Activated naive CD8-positive, alpha-beta T cell treated with anti-CD3 and anti-CD28 coated beads, Interleukin-2, amount 50 U/mL, for 16 hours (primary cell): ENCODE measurements at regions not wholly inside any gene's neighbourhood (a gene's known extent, or its start where the extent isn't known, plus 50 kb on each side); places are given as distances from the start of the nearest gene placed in this dataset.
"Not testable (repeated sequence)": the region's sequence is repeated elsewhere in the genome, so short reads cannot be mapped to it uniquely, and the experiment has no call there.

Experiments used
- DNase-seq: peaks from one replicate; pipeline ENCODE4 v3.0.0-alpha.2; 2020; ENCODE audit warnings: low read depth, low spot score

DNA sequence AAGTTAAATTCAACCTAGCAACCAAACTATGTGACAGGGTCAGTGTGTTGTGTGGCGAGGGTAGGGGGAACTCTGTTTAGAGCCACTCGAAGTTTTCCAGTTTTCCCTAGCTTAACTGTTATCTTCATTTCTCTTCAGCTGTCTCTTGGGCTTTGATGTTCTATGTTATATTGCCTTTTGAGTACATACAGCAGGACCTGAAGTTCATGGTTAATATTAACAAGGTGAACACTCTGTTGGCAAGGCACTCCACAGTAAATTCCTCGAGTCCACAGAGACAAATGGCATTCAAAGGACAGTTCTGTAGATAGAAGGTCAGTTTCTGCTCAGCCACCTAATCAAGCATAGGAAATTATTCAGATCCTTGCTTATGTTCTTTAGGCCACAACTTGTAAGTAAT, 147.9 kb upstream of the DPH6 start:
- DNase-seq, result no peak

GRCh38 chr15:35695003-35695402, 149.0 kb upstream of the DPH6 start:
- DNase-seq, result no peak

DNA sequence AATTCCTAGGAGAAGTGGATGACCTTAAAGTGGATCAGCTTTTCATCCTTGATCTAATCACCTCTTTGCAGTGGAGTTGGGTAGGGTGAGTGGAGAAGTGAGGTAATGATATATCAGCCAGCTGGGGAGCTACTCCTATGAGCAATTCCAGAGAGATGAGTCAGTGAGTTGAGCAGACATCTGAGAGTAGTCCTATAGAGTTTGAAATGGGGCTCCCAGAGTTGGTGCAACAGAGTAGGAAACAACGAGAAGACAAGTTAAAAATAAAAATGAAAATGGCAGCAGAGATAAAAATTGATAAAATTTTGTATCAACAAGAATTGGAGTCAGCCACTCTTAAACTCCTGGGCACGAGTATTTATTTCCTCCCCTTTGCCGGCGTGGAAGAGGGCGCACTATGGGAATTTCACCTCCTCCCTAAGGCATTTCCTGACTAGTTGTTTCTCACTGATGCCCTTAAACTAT, 150.8 kb upstream of the DPH6 start:
- DNase-seq, result no peak

DNA sequence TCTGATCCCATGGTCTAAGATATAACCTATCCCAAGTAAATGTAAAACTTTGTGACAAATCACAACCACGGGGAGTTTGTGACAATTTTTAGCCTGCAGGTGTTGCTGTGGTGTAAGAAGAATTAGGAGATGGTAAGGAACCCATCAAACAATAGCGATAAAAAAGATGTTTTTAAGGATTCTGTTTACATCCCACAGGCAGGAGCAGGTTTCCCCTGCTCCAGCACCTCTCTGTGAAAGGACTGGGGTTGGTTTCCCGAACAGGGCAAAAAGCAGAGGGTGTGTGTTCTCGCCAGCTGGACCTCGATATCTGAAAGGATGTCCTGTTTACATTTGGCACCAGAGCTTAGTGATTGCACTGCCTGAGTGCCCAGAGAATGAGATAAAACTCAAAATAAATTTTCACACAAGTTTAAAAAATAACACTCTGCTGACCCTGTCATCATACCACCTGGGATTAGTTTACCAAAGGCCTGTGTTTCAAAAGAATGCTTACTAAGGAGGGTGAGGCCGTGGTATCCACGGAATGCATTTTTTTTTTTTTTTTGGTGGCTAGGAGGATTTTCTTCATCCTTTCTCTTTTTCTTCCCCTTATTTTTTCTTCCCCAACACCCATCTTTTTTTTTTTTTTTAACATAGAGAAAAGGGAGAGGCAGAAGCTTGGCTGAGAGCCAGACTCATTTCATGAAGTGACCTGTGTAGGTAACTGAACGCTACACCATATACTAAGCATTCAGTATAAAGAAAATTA, 151.8 kb upstream of the DPH6 start:
- no peak for DNase-seq

GRCh38 chr15:35698331-35698730, 152.4 kb upstream of the DPH6 start:
- DNase-seq, result no peak

- no peak for DNase-seq
Measured at GRCh38 chr15:35698966-35699575, 153.1 kb upstream of the DPH6 start.

DNA sequence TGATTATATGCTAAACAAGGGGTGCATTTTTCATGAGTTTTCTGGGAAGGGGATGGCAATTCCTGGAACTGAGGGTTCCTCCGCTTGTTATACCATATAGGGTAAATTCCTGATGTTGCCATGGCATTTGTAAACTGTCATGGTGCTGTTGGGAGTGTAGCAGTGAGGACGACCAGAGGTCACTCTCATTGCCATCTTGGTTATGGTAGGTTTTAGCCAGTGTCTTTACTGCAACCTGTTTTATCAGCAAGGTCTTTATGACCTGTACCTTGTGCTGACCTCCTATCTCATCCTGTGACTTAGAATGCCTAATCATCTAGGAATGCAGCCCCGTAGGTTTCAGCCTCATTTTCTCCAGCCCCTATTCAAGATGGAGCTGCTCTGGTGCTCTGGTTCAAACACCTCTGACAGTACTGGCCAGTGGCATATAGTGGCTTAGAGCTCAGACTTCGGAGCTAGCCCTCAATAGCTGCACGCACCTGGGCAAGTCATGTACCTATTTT, 154.2 kb upstream of the DPH6 start:
- DNase-seq, result not testable (repeated sequence)

GRCh38 chr15:35701402-35702046, 155.6 kb upstream of the DPH6 start:
- no peak for DNase-seq

- no peak for DNase-seq
Measured at GRCh38 chr15:35702946-35703495, 157.1 kb upstream of the DPH6 start.

- DNase-seq, result no peak
Measured at GRCh38 chr15:35705030-35705883, 159.3 kb upstream of the DPH6 start.

- no peak for DNase-seq
Measured at GRCh38 chr15:35705884-35706585, 160.1 kb upstream of the DPH6 start.

DNA sequence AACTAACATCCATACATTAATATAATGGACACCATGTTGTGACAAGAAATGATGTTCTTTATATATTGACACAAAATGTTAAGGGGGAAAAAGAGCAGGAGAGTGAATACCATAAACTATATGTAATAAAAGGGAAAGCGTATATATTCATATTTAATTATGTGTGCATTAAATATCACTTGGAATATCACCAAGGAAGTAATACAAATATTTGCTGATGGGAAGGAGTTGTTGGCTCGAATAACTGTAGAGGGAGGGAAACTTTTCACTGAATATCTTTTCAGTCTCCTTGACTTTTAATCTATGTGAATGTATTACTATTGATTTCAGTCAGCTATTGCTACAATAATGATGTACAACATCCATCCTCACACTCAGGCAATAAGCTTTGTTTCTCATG, 167.0 kb upstream of the DPH6 start:
- no peak for DNase-seq

- no peak for DNase-seq
Measured at GRCh38 chr15:35713733-35714132, 167.8 kb upstream of the DPH6 start.

DNA sequence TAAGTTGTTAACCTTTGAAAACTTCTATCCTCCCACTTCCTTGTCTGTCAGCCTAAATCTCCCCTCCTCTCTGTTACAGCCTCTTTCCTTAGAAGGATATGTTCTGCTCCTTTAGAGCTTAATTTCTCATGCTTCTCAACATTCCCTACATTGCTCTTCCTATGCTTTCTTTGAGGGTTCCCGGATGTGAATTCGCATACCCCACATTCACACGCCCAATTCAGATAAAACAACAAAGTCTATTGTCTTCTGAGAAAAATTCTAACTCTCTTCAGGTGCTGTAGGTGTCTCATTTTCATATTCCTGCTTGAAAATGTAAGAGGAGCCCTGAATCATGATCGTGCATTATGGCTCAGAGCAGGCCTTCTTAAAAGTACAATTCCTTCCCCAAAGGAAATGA, 171.8 kb upstream of the DPH6 start:
- no peak for DNase-seq

DNA sequence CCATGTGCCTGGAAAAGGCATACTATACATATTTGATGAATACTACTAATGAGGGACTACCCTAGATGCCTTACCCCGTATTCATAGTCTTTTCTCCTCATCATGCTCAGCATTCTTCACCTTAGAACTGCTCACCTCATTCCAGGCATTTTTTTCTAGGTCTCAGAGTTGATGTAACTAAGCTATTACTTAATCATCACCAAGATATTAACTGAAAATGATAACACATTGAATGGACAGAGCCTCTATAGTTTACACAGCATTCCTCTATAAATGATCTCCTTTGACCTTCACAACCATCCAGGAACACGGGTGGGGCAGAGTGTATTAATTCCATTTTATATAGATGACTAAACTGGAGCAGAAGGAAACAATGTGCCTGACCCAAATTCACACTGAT, 174.1 kb upstream of the DPH6 start:
- DNase-seq, result no peak

GRCh38 chr15:35720984-35721383, 175.0 kb upstream of the DPH6 start:
- DNase-seq, result no peak

DNA sequence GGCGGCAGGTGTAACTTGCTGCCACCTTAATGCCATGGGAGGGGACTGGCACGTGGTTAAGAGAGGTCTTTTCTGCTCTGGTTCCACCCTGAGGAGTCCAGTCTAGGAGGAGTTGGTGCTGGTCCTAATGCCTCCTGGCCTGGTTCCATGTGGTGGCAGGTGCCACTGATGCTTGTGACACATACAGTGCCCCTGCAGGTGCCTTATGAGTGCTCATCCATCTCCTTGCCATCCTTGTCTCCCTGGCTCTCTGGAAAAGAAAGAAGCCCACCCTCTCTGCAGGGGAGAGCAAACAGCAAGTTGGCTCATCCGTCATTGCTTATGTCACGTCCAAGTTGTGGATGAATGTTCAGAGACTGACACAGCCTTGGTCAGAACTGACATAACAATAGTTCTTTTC, 175.8 kb upstream of the DPH6 start:
- DNase-seq, result no peak

GRCh38 chr15:35722501-35722900, 176.5 kb upstream of the DPH6 start:
- DNase-seq, result no peak

DNA sequence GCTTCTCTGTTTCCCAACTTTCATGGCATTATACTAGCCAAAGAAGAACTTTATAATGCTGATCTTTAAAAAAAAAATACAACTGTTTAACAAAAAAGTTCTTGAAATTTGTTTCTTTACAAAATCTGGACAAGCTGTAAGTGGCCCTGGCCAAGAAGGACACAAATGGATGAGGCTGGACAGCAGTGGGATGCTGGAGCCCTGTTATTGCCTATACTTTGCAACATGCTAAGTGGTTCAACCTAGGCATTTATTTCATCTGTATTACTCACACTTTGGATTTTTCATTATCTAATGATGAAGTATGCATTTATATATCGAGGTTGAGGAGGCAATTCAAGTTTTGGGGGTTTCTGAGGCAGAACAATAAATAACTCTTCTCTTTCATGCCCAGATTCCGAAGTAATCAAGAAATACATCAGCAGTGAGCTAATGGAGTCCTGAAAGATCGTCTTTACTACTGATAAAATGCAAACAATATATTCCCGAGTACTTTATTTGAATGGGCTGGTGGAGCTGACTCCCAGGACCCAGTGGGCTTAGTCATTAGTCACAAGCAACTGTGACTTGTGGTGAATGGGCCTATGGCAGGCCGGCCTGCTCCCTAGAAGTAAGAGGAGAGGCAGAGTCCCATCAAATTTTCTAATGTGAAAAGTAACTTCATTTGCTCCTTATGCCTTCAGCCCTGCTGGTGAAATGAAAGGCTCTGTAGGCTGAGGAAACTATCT, 177.3 kb upstream of the DPH6 start:
- no peak for DNase-seq

DNA sequence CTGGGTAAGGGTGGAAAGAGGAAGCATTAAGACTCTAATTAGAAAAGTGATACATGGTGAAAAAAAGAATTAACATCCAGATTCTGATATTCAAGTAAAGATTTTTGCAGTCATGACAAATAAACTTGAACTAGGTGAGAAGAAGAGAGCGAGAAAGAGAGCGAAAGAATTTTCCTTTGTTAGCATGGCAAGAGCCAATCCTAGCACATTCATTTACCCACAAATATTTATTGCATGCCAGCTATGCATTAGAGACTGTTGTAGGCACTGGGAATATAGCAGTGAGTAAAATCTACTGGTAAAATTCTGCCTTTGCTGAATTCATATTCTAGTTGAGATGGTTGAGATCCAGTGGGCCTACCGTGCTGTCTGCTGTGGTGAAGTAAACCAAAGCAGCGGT, 177.9 kb upstream of the DPH6 start:
- no peak for DNase-seq
